Prostate gland (tissue), 2 donors: ENCODE measurements at regions not wholly inside any gene's neighbourhood (a gene's known extent, or its start where the extent isn't known, plus 50 kb on each side); places are given as distances from the start of the nearest gene placed in this dataset.
A peak's percentile ranks its signal among the peaks of the same experiment; 100 is the strongest.

ENCODE experiments used
- DNase-seq: peaks from one replicate; pipeline ENCODE4 v3.0.0-alpha.2; 2019; ENCODE audit warnings: low spot score
- H3K27ac ChIP-seq, 2 donors: fragments of 200-600 bp; sonication (generic); 2 replicates each; pipeline ENCODE4 v1.5.1; 2017 to 2019
- H3K27me3 ChIP-seq: fragments of 200-600 bp; sonication (generic); replicated peaks from 2 replicates; pipeline ENCODE4 v1.5.1; 2019; ENCODE audit not compliant: insufficient read depth
- H3K36me3 ChIP-seq, 2 donors: fragments of 200-600 bp; sonication (generic); 1 replicate in 1 of 2; 2 replicates in 1 of 2; pipeline versions ENCODE4 v1.5.1 to v1.8.1; 2017 to 2019
- H3K4me1 ChIP-seq: fragments of 200-600 bp; sonication (generic); replicated peaks from 2 replicates; pipeline ENCODE4 v1.5.1; 2019
- H3K4me3 ChIP-seq, 2 donors: fragments of 200-600 bp; sonication (generic); 2 replicates each; pipeline ENCODE4 v1.5.1; 2017 to 2019
- H3K9me3 ChIP-seq: fragments of 200-600 bp; sonication (generic); 2 replicates; pipeline ENCODE4 v1.5.1; 2017
- POLR2A ChIP-seq: fragments of 450-650 bp; IDR thresholded peaks from one replicate; pipeline ENCODE4 v1.6.1; 2016; ENCODE audit warnings: antibody characterized with exemption, mild to moderate bottlenecking
- POLR2AphosphoS5 ChIP-seq: sonication (generic); formaldehyde crosslinking; IDR thresholded peaks from one replicate; pipeline ENCODE4 v1.6.1; 2017; ENCODE audit warnings: antibody characterized with exemption
- WGBS: methylation state at CpG from one replicate; pipeline ENCODE4 v1.1.5; 2018; 5-methylcytosine and 5-hydroxymethylcytosine counted together
- intact Hi-C: fragments of 100-400 bp; cut with DNase I; formaldehyde crosslinking; loops from one replicate; pipeline ENCODE4 v1.14.2; 2022
- TF ChIP-seq, protein P1 (sequence below), 4 experiments: fragments of 200-600 bp in 2 of 4; fragments of 450-650 bp in 2 of 4; sonication (generic) in 2 of 4; IDR thresholded peaks; 1 replicate in 3 of 4; 2 replicates in 1 of 4; pipeline ENCODE4 v1.5.1; 2016 to 2019; ENCODE audit warnings: antibody characterized with exemption in 4 of 4, mild to moderate bottlenecking in 2 of 4, moderate library complexity in 2 of 4

DNA sequence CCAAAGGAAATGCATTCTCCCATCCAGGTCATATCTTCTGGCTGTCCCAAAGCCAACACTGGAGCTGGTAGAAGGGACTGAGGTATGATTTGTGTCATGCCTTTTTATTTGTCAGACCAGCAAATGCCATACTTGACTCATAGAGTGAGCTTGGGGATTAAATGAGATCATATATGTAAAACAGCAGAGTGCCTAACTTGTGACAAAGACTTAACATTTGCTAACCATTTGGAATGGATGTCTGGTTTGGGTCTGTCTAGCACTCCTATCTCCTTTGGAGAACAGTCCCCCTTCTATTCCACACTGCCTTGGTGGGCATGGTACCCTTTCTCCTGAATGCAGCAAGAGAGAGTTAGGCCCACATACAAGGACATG is 128.5 kb upstream of the LGALSL start:
- TF ChIP-seq, protein P1, sequence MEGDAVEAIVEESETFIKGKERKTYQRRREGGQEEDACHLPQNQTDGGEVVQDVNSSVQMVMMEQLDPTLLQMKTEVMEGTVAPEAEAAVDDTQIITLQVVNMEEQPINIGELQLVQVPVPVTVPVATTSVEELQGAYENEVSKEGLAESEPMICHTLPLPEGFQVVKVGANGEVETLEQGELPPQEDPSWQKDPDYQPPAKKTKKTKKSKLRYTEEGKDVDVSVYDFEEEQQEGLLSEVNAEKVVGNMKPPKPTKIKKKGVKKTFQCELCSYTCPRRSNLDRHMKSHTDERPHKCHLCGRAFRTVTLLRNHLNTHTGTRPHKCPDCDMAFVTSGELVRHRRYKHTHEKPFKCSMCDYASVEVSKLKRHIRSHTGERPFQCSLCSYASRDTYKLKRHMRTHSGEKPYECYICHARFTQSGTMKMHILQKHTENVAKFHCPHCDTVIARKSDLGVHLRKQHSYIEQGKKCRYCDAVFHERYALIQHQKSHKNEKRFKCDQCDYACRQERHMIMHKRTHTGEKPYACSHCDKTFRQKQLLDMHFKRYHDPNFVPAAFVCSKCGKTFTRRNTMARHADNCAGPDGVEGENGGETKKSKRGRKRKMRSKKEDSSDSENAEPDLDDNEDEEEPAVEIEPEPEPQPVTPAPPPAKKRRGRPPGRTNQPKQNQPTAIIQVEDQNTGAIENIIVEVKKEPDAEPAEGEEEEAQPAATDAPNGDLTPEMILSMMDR (IDR thresholded peaks at IDR 0.05) = no peak
- TF ChIP-seq POLR2A (no peak), POLR2AphosphoS5 (no peak)
- H3K27me3 ChIP-seq = no peaks in the 10 kb centered on the region
- no peak for DNase-seq
- H3K9me3 ChIP-seq = no peaks in the 10 kb centered on the region
- H3K4me3 ChIP-seq = no peak overlapping the region
- intact Hi-C loops = no loop called here
- H3K4me1 ChIP-seq = peaks cover 4% of the 10 kb centered on the region
- H3K36me3 ChIP-seq = no peaks in the 10 kb centered on the region
- H3K27ac ChIP-seq = no peak overlapping the region

DNA sequence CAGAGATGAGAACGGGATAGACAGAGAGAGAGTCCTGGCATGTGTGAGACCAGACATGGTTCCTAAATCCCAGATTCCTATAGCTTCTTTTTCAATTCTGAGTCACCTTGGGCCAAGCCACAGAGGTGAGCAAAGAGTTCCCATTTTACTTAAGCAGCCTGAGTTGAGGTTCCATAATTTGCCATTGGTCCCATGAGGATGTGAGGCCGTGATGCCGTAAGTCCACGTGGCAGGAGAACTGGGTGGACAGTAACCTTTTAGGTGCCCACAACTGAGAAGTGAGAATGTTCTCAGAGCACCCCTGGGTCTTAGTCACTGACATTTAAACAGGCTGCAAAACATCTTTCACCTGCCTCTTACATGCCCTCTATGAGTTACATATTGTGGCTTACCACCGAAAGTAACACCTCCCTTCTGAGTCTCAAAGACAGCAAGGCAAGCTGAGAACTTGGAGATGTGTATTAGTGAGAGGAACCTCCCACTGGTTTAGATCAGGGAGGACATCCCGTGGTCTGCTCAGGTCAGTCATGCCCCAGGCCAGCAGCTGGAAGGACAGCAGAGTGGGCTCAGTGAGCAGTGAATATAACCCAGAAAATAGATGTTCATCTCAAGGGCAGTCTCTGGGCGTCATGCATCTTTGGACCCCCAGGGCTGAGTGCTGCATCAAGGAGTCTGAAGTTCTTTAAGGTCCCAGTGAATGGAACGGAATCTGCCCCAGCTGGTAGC is 127.9 kb upstream of the LGALSL start:
- Histone ChIP-seq H3K4me3 (no peak overlapping the region), H3K27me3 (no peaks in the 10 kb centered on the region), H3K36me3 (no peaks in the 10 kb centered on the region), H3K9me3 (no peaks in the 10 kb centered on the region), H3K27ac (no peak overlapping the region), H3K4me1 (peaks cover 4% of the 10 kb centered on the region)
- DNase-seq = no peak
- TF ChIP-seq POLR2A (no peak), POLR2AphosphoS5 (no peak)
- TF ChIP-seq, protein P1 (IDR thresholded peaks at IDR 0.05) = no peak
- intact Hi-C loops = loop anchor here (2.0 kb wide), 1 partner anchor 275 kb away; no protein-coding TSS in a partner anchor
- 93% methylated on average over 8 of the region's 8 CpGs for WGBS

DNA sequence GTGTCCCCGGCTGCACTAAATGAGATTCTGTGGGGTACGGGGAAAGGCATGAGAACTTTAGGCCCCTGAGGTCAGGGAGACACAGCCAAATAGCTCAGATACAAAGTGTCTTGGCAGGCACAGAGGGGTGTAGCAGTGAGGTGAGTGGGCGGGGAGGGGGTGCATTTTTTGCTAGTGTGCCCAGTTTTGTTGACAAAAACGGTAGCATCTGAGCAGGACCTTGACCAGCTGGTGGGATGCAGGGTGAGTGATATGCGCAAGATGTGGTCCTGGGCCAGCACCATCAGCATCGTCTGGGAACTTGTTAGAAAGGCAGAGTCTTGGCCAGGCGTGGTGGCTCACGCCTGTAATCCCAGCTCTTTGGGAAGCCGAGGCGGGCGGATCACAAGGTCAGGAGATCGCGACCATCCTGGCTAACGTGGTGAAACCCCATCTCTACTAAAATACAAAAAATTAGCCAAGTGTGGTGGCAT is 127.3 kb upstream of the LGALSL start:
- Histone ChIP-seq H3K4me3 (no peak overlapping the region), H3K27me3 (no peaks in the 10 kb centered on the region), H3K36me3 (no peaks in the 10 kb centered on the region), H3K9me3 (no peaks in the 10 kb centered on the region), H3K27ac (no peak overlapping the region), H3K4me1 (peaks cover 9% of the 10 kb centered on the region)
- WGBS = 95% methylated on average over 14 of the region's 14 CpGs
- TF ChIP-seq, protein P1 (IDR thresholded peaks at IDR 0.05) = no peak
- TF ChIP-seq POLR2AphosphoS5 (no peak), POLR2A (no peak)
- intact Hi-C loops = loop anchor here (2.0 kb wide), 1 partner anchor 276 kb away; no protein-coding TSS in a partner anchor
- DNase-seq = no peak

DNA sequence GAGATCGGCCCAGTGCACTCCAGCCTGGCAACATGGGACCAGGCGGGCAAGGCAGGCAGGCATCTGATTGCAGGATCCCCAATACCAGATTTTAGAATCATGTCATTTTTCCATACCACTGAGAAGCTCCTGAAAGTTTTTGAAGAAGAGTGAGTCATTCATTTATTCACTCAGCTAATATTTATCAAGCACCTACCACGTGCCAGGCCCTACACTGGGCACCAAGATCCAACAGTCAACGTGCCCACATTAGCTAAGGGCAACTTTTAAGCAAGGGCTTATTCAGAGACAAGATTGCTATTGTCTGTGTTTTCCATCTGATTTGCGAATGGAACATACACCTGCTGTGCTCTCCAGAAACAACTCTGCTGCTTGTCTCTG is 126.8 kb upstream of the LGALSL start:
- 74% methylated on average over 5 of the region's 5 CpGs for WGBS
- no peak for TF ChIP-seq POLR2AphosphoS5
- TF ChIP-seq POLR2A = no peak
- TF ChIP-seq, protein P1 (IDR thresholded peaks at IDR 0.05) = no peak
- H3K4me3 ChIP-seq = peak overlapping the region in 1 of 2 donors; percentile 3
- H3K27ac ChIP-seq = peak overlapping the region; percentile 31 to 51
- H3K4me1 ChIP-seq = peaks cover 9% of the 10 kb centered on the region
- intact Hi-C loops = loop anchor here (2.0 kb wide), 1 partner anchor 276 kb away; no protein-coding TSS in a partner anchor
- H3K36me3 ChIP-seq = no peaks in the 10 kb centered on the region
- H3K9me3 ChIP-seq = no peaks in the 10 kb centered on the region
- no peaks in the 10 kb centered on the region for H3K27me3 ChIP-seq
- no peak for DNase-seq
